GM18868 (cell line): ENCODE measurements at regions not wholly inside any gene's neighbourhood (a gene's known extent, or its start where the extent isn't known, plus 50 kb on each side); places are given as distances from the start of the nearest gene placed in this dataset.
"Not testable (repeated sequence)": the region's sequence is repeated elsewhere in the genome, so short reads cannot be mapped to it uniquely, and the experiment has no call there.

Source experiments
- ATAC-seq: cut with Tn5 transposase; IDR thresholded peaks from one replicate; pipeline ENCODE4 v1.9.1; 2021; ENCODE audit warnings: mild to moderate bottlenecking, moderate library complexity; ENCODE audit not compliant: unreplicated experiment

GRCh38 chr6:40888456-40888990 is 150.5 kb downstream of the UNC5CL start:
- no peak for ATAC-seq

GRCh38 chr6:40887792-40888340 is 151.2 kb downstream of the UNC5CL start:
- ATAC-seq: no peak

- no peak for ATAC-seq
Observed at GRCh38 chr6:40887079-40887791, 151.8 kb downstream of the UNC5CL start.

- ATAC-seq: no peak
Observed at GRCh38 chr6:40885139-40885774, 153.8 kb downstream of the UNC5CL start.

GRCh38 chr6:40882323-40882997 is 156.6 kb downstream of the UNC5CL start:
- ATAC-seq: no peak

- ATAC-seq: no peak
Observed at GRCh38 chr6:40881501-40881900, 157.5 kb downstream of the UNC5CL start.

- ATAC-seq: no peak
Observed at GRCh38 chr6:40880906-40881305, 158.1 kb downstream of the UNC5CL start.

GRCh38 chr6:40879169-40879568 is 159.9 kb downstream of the UNC5CL start:
- no peak for ATAC-seq

GRCh38 chr6:40877362-40877761 is 161.7 kb downstream of the UNC5CL start:
- no peak for ATAC-seq

GRCh38 chr6:40876336-40876735 is 162.7 kb downstream of the UNC5CL start:
- no peak for ATAC-seq

- no peak for ATAC-seq
Observed at GRCh38 chr6:40874495-40874894, 164.5 kb downstream of the UNC5CL start.

- no peak for ATAC-seq
Observed at GRCh38 chr6:40871424-40871823, 167.6 kb downstream of the UNC5CL start.

- not testable (repeated sequence) for ATAC-seq
Observed at GRCh38 chr6:40868089-40868865, 170.7 kb downstream of the UNC5CL start.

- not testable (repeated sequence) for ATAC-seq
Observed at GRCh38 chr6:40867527-40867926, 171.5 kb downstream of the UNC5CL start.

GRCh38 chr6:40865259-40865658 is 173.8 kb downstream of the UNC5CL start:
- not testable (repeated sequence) for ATAC-seq

GRCh38 chr6:40860443-40860842 is 178.6 kb downstream of the UNC5CL start:
- ATAC-seq: no peak

GRCh38 chr6:40856271-40856670 is 182.8 kb downstream of the UNC5CL start:
- no peak for ATAC-seq

- no peak for ATAC-seq
Observed at GRCh38 chr6:40855168-40855880, 183.7 kb downstream of the UNC5CL start.

GRCh38 chr6:40854592-40854991 is 184.4 kb downstream of the UNC5CL start:
- no peak for ATAC-seq

GRCh38 chr6:40852779-40853373 is 186.1 kb downstream of the UNC5CL start:
- ATAC-seq: no peak
